Smooth muscle cell (in vitro differentiated cells): ENCODE measurements at regions not wholly inside any gene's neighbourhood (a gene's known extent, or its start where the extent isn't known, plus 50 kb on each side); places are given as distances from the start of the nearest gene placed in this dataset.

Experiments
- DNase-seq: peaks from one replicate; lab custom pipeline; 2025; ENCODE audit not compliant: unreplicated experiment; lab: John Stamatoyannopoulos, UW
- H2AFZ ChIP-seq: fragments of 200-600 bp; sonication (generic); 2 replicates; pipeline ENCODE4 v1.6.0; 2016; ENCODE audit warnings: antibody characterized with exemption, low read depth, mild to moderate bottlenecking
- H3F3A ChIP-seq: fragments of 200-600 bp; sonication (generic); 2 replicates; pipeline ENCODE4 v1.6.0; 2017; ENCODE audit warnings: antibody characterized with exemption, low read depth
- H3K27ac ChIP-seq: fragments of 200-600 bp; sonication (generic); 2 replicates; pipeline ENCODE4 v1.5.1; 2016; ENCODE audit warnings: low read depth, mild to moderate bottlenecking
- H3K27me3 ChIP-seq: fragments of 200-600 bp; sonication (generic); 2 replicates; pipeline ENCODE4 v1.6.1; 2016; ENCODE audit warnings: low read depth, mild to moderate bottlenecking
- H3K36me3 ChIP-seq: fragments of 200-600 bp; sonication (generic); 2 replicates; pipeline ENCODE4 v1.5.1; 2016; ENCODE audit warnings: low read depth
- H3K4me1 ChIP-seq: fragments of 200-600 bp; sonication (generic); 2 replicates; pipeline ENCODE4 v1.5.1; 2016; ENCODE audit warnings: low read depth
- H3K4me2 ChIP-seq: fragments of 200-600 bp; sonication (generic); 2 replicates; pipeline ENCODE4 v1.6.0; 2016; ENCODE audit warnings: mild to moderate bottlenecking
- H3K4me3 ChIP-seq: fragments of 200-600 bp; sonication (generic); 2 replicates; pipeline ENCODE4 v1.5.1; 2016; ENCODE audit warnings: mild to moderate bottlenecking
- H3K79me2 ChIP-seq: fragments of 200-600 bp; sonication (generic); 2 replicates; pipeline ENCODE4 v1.6.0; 2016; ENCODE audit warnings: low read depth, mild to moderate bottlenecking
- H3K9ac ChIP-seq: fragments of 200-600 bp; sonication (generic); 2 replicates; pipeline ENCODE4 v1.6.0; 2016; ENCODE audit warnings: low read depth
- H3K9me3 ChIP-seq: fragments of 200-600 bp; sonication (generic); replicated peaks from 2 replicates; pipeline ENCODE4 v1.5.1; 2016; ENCODE audit warnings: low read depth
- H4K20me1 ChIP-seq: fragments of 200-600 bp; sonication (generic); 2 replicates; pipeline ENCODE4 v1.6.0; 2016; ENCODE audit warnings: low read depth
- CTCF ChIP-seq: fragments of 200-600 bp; sonication (generic); IDR thresholded peaks from 2 replicates; pipeline ENCODE4 v1.5.1; 2017; ENCODE audit warnings: borderline replicate concordance, mild to moderate bottlenecking, antibody characterized with exemption; ENCODE audit not compliant: insufficient read depth, poor library complexity, severe bottlenecking
- WGBS: methylation state at CpG from one replicate; pipeline ENCODE4 v1.1.7; 2016; ENCODE audit warnings: low lambda C conversion rate; 5-methylcytosine and 5-hydroxymethylcytosine counted together

DNA sequence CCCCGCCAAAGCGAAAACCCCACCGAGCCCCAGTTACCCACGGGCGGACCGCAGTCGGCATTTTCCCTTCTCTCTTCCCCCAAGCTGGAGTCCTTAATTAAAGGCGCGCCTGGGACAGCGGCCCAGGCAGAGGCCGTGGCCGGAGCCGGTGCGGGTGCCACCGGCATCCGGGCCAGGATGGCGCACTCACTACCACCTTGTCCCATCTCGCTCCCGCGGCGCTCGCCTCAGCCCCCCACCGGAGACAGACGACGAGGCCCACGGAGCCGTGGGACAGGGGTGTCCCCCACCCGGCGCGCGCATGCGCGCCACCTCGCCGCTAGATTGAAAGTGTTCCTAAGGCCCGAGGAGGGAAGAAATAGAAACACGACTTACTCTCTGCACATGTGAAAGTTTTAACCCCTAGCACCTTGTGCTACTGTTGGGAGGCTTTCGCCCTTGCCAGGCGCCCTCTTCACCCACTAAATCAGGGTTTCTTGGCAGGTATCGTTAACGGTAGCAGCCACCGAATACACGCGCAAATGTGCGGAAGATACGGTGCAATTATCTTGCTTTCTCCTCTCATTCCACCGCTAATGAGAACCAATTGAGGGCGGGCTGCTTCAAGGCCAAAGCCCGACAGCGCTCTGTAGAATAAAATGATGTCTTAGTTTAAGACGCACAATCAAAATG, 64.3 kb upstream of the CCDC160 start:
- Histone ChIP-seq H3K79me2 (no peaks in the 10 kb centered on the region), H3K4me1 (peaks cover 14% of the 10 kb centered on the region), H3K27me3 (peaks cover 36% of the 10 kb centered on the region), H3K4me2 (peak overlapping the region; percentile 91), H3K9ac (no peak overlapping the region), H3K27ac (no peak overlapping the region), H2AFZ (peak overlapping the region; percentile 59), H3F3A (no peaks in the 10 kb centered on the region), H3K36me3 (no peaks in the 10 kb centered on the region), H3K9me3 (no peaks in the 10 kb centered on the region), H4K20me1 (no peaks in the 10 kb centered on the region), H3K4me3 (peak overlapping the region; percentile 62)
- no peak for DNase-seq
- TF ChIP-seq CTCF, result no peak
- WGBS, result 32% methylated on average over 50 of the region's 51 CpGs

GRCh38 chrX:134173541-134174272, 63.3 kb upstream of the CCDC160 start:
- Histone ChIP-seq H3K79me2 (no peaks in the 10 kb centered on the region), H3K4me2 (peak overlapping the region; percentile 91), H3K4me3 (peak overlapping the region; percentile 18), H3K27ac (no peak overlapping the region), H3F3A (no peaks in the 10 kb centered on the region), H2AFZ (no peak overlapping the region), H3K9ac (no peak overlapping the region), H4K20me1 (no peaks in the 10 kb centered on the region), H3K27me3 (peaks cover 36% of the 10 kb centered on the region), H3K4me1 (peaks cover 21% of the 10 kb centered on the region), H3K9me3 (no peaks in the 10 kb centered on the region), H3K36me3 (no peaks in the 10 kb centered on the region)
- 44% methylated on average over 27 of the region's 27 CpGs for WGBS
- TF ChIP-seq CTCF, result no peak
- DNase-seq, result no peak

- no peaks in the 10 kb centered on the region for H3F3A ChIP-seq
- no peak for DNase-seq
- H4K20me1 ChIP-seq, result no peaks in the 10 kb centered on the region
- H3K4me1 ChIP-seq, result peaks cover 22% of the 10 kb centered on the region
- H3K4me3 ChIP-seq, result no peak overlapping the region
- H3K27ac ChIP-seq, result no peak overlapping the region
- no peak overlapping the region for H3K9ac ChIP-seq
- H2AFZ ChIP-seq, result no peak overlapping the region
- no peak for TF ChIP-seq CTCF
- peaks cover 36% of the 10 kb centered on the region for H3K27me3 ChIP-seq
- no peaks in the 10 kb centered on the region for H3K9me3 ChIP-seq
- H3K4me2 ChIP-seq, result no peak overlapping the region
- H3K36me3 ChIP-seq, result no peaks in the 10 kb centered on the region
- WGBS, result 27% methylated on average over 4 of the region's 4 CpGs
- H3K79me2 ChIP-seq, result no peaks in the 10 kb centered on the region
These were observed 62.7 kb upstream of the CCDC160 start for GRCh38 chrX:134174273-134174660.
